ENCODE measurements at regions not wholly inside any gene's neighbourhood (a gene's known extent, or its start where the extent isn't known, plus 50 kb on each side); places are given as distances from the start of the nearest gene placed in this dataset.

DNA sequence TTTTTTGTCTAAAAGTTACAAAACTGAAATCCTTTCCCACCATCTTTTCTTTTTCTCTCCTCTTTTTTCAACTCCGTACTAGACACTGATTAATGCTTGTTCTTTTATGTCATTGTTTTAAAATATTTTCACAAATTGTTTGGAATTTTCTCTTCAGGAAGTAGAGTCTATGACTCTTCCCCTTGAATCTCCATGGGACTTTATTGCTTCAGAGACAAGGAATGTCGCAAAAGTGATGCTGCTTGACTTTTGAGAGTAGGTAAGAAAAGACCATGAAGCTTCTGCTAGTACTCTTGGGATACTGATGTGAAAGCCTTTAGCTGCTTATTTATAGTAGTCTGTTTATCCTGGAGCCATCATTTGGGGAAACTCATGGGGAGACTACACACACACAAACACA is 260.1 kb upstream of the SLC10A2 start:
- DNase-seq (ENCODE audit: low read depth): no peak

- no peak for DNase-seq (ENCODE audit: low read depth)
These were observed 259.5 kb upstream of the SLC10A2 start for GRCh38 chr13:103325672-103326071.

GRCh38 chr13:103324641-103325040 is 258.4 kb upstream of the SLC10A2 start:
- no peak for DNase-seq (ENCODE audit: low read depth)

- no peak for DNase-seq (ENCODE audit: low read depth)
These were observed 249.5 kb upstream of the SLC10A2 start for GRCh38 chr13:103315711-103316110.

- no peak for DNase-seq (ENCODE audit: low read depth)
These were observed 246.2 kb upstream of the SLC10A2 start for GRCh38 chr13:103312467-103312866.

GRCh38 chr13:103308667-103309066 is 242.4 kb upstream of the SLC10A2 start:
- DNase-seq (ENCODE audit: low read depth): no peak

- no peak for DNase-seq (ENCODE audit: low read depth)
These were observed 239.9 kb upstream of the SLC10A2 start for GRCh38 chr13:103306163-103306562.

DNA sequence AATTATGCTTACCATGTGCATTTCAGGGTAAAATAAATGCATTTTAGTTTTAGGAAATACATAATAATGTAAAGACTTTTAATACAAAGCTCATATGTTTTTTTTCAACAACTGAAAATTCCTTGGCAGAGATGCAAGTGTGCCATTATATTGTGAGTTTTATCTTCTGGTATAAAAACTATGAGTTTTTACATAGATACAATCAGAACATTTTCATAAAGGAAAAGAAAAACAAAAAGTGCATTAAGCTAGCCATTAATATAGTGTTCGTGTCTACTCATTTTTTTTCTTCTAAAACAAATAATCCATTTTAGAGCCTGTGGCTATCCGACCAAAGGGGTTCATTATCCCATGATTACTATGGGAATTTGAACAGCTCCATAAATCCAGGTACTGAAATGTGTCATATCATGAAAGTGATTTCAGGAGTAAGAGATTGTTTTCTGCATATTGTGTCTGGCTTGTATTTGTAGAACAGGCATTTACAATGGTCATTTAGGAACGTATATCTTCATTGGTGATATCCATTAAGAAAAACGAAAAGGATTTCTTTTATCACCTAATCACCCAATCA is 236.9 kb upstream of the SLC10A2 start:
- no peak for DNase-seq (ENCODE audit: low read depth)

GRCh38 chr13:103302676-103303075 is 236.5 kb upstream of the SLC10A2 start:
- DNase-seq (ENCODE audit: low read depth): no peak

- DNase-seq (ENCODE audit: low read depth): no peak
These were observed 232.9 kb upstream of the SLC10A2 start for GRCh38 chr13:103299079-103299478.

- no peak for DNase-seq (ENCODE audit: low read depth)
These were observed 230.9 kb upstream of the SLC10A2 start for GRCh38 chr13:103297083-103297482.

- no peak for DNase-seq (ENCODE audit: low read depth)
These were observed 225.8 kb upstream of the SLC10A2 start for GRCh38 chr13:103291798-103292572.

GRCh38 chr13:103291226-103291625 is 225.0 kb upstream of the SLC10A2 start:
- no peak for DNase-seq (ENCODE audit: low read depth)

GRCh38 chr13:103289681-103290080 is 223.5 kb upstream of the SLC10A2 start:
- DNase-seq (ENCODE audit: low read depth): no peak

DNA sequence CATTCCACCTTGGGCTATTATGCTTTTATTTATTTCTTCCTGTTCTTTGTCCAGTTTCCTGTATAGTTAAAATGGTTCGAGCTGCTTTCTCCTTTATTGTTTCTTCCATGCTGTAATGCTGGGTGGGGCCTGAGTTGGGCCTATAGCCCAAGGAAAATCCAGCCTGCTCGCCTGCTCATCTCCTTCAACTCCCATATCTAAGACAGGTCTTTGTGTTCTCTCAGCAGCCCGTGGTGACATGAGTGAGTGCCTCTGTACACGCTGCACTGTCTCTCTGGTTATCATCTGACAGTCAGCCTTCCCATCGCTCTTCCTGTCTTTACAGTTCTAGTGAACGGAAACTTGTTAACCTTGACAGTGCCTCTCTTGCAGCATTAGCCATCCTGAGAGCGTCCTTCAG is 221.9 kb upstream of the SLC10A2 start:
- DNase-seq (ENCODE audit: low read depth): no peak

- DNase-seq (ENCODE audit: low read depth): no peak
These were observed 221.4 kb upstream of the SLC10A2 start for GRCh38 chr13:103287659-103288058.

- DNase-seq (ENCODE audit: low read depth): no peak
These were observed 218.2 kb upstream of the SLC10A2 start for GRCh38 chr13:103284466-103284865.

GRCh38 chr13:103283451-103283820 is 217.2 kb upstream of the SLC10A2 start:
- no peak for DNase-seq (ENCODE audit: low read depth)

- DNase-seq (ENCODE audit: low read depth): no peak
These were observed 216.6 kb upstream of the SLC10A2 start for GRCh38 chr13:103282571-103283450.

DNA sequence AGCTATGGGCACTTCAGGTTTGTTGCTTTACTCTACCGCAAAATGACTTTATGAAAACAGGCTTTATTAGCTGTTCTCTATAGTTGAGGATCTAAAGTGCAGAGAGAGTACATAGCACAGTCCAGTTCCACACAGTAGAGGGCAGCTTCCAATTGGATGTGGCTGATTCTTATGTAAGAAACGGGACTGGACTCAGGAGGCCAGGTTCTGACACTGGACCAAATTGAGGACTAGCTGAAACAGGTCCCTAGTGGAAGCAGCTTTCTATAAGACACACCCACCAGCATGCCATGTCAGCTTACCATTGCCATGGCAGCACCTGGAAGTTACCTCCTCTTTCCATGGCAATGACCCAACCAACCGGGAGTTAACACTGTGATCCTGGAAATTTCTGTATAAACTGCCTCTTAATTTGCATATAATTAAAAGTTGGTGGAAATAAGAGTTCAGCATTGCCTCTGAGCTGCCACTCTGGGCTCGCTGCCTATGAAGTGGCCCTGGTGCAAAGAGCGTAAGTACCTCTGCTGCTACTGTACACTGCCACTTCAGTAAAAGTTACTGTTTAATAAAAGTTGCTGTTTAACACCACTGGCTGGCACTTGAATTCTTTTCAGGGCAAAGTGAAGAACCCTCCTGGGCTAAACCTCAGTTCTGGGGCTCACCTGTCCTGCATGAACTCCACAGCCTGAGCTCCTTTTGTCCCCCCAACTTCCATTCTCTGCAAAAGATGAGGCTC is 211.9 kb upstream of the SLC10A2 start:
- DNase-seq (ENCODE audit: low read depth): no peak

DNA sequence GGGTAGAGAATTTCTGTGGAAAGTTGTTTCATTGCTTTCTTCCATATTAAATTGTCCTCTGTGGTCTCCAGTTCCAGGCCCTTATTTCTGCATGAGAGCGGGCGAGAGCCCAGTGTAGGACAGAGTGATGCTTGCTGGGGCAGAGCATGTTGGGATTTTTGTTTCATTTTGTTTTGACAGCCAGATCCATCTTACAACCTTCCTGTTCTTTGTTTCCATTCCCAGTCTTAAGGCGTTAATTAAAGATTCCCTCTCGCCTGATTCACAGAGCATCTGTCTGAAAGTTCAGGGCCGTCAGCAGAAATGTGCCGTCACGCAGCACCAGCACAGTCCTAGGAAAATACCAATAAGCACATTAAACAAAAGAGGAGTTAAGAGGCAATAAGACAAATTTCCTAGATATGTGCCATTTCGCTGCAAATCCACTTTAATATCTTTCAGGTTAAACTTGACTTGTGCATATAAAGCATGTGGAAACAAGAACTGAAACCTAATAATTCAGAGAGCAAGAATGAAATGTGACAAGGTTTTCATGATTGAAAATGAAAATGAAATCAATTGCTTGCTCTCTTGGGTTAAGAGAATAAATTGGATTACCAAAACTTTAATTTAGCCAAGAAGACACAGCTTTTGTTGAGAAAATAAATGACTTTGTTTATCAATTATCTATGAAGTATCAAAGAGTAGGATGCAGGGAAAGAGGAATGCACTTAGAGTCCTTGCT is 210.7 kb upstream of the SLC10A2 start:
- DNase-seq (ENCODE audit: low read depth): no peak

DNA sequence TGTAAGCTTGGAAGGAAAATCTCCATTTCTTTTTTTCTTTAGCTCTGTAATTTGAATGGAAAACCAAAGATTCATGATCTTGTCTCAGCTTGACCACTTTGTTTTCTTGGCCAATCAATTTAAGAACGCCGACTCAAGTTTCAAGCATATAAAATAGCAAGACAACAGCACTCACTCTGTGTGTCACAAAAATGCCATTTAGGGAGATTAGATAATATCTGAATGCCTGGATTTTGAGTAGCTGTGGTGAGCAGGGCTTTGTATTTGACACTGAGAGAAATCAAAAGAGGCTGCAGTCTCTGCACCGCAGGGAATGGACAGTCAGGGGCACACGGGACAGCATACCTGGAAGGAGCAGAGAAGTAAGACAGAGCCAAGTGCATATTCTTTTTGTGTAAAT is 209.5 kb upstream of the SLC10A2 start:
- no peak for DNase-seq (ENCODE audit: low read depth)

All from activated T-helper 1 cell treated with Interleukin-2 at 50 U/mL for 16 hours (primary cell).